COR-L47 (cell line): ENCODE measurements at regions not wholly inside any gene's neighbourhood (a gene's known extent, or its start where the extent isn't known, plus 50 kb on each side); places are given as distances from the start of the nearest gene placed in this dataset.

ENCODE experiments used
- DNase-seq: peaks from one replicate; lab custom pipeline; 2025; lab: John Stamatoyannopoulos, UW

DNA sequence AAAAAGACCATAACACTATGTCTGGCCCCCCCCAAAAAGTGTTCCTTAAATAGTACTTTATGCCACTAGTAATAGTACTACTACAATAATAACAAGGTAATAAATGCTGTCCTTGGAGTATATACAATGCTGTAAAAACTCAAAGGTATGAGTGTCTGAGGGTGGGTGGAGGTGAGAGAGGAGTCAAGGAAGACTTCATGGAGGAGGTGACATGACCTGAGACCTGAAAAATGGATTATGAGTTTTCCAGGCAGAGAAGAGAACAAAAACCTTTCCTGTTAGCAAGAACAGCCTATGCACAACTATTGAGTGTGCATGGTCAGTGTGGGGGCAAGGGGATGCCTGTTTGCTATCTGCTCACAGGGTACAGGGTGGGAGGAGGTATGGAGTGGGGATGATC is 290.2 kb upstream of the USP24 start:
- DNase-seq, result no peak

DNA sequence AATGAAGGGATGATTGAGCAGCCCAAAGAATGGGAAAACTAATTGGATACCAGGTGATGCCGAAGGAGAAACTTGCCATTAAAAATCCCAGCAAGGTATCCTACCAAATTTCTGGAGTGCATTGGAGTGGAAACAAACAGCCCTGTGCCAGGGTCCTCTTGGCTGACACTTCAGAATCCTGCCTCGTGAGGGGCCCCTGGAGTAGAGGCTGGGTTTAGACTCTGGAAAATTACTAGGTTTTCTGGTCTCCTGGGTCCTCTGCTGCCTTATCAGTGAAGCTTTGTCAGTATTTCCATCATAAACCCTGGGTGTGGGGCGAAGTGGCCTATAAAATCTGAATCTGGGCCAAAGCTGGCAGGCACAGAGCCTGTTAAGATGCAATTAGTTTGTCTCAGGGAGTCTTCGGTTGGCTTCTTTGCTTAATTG is 289.2 kb upstream of the USP24 start:
- DNase-seq, result no peak

DNA sequence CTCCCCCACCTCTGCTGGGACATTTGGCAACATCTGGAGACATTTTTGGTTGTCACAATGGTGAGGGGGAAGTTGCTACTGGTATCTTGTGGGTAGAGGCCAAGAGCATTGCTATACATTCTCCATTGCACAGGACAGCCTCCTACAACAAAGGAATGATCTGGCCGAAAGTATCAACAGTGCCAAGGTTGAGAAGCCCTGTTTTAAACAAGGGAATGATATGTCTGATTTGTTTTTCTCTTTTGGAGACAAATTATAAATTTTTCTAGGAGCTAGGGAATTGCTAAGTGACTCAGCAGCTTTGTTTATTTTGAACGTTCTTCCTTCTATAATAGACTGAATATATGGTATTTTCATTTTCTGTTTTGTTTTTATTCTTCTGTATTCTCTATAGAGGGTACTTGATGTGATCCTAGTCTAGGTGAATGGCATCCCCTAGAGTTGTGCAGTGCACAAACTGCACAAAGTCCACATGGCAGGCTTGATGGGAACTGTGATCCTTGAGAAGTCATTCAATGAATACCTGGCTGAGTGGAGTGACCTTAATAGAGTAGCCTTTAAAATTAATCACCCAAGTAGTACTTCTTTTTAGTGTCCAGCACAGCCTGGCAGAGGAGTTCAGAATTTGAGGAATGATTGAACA is 288.6 kb upstream of the USP24 start:
- DNase-seq, result no peak

DNA sequence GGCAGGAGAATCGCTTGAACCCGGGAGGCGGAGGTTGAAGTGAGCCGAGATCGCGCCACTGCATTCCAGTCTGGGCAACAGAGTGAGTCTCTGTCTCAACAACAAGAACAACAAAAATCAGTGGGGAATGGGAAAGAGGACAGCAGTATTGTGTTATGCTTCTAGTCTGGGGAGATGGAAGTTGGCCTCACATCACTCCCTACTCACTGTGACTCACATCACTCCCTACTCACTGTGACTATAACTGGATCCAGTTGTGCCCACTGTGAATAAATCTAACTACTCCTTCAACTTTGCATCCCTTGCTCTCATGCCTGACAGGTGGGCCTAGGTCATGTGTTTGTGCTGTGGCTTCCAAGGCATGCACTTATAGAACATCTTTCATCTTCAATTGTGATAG is 285.4 kb upstream of the USP24 start:
- DNase-seq, result no peak

DNA sequence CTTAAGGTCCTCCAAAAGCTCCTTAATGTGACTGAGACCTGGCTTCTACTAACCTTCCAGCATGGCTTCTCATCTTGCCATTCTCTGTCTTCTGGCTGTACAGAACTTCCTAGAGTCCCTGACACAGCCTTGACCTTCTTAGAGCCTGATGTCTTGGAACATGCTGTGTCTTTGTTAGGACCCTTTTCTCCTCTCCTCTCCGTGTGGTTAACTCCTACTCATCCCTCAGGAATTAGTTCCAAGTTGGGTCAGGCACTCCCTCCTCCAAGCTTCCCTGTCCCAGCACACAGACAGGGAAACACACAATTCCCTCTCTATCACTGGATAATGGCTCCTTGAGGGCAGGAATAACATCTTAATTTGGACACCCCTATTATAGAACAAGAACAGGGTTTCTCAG is 275.4 kb upstream of the USP24 start:
- DNase-seq, result no peak

DNA sequence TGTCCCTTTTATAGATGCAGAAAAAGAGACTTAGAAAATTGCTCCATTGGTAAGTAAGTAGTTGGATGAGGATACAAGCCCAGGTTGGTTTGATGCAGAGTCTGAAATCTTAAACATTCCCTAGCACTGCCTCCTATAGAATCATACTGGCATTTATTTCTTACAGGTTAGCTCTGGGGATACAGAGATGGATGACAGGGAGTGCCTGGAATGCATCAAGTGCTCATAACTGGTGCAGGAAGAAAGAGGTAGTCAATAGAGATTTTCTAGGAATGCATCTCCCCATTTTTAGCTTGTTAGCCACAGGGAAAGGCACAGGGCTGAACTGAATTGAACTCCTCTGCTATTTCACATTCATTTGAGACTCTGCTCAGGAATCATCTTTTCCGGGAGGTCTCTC is 269.0 kb upstream of the USP24 start:
- DNase-seq, result no peak

DNA sequence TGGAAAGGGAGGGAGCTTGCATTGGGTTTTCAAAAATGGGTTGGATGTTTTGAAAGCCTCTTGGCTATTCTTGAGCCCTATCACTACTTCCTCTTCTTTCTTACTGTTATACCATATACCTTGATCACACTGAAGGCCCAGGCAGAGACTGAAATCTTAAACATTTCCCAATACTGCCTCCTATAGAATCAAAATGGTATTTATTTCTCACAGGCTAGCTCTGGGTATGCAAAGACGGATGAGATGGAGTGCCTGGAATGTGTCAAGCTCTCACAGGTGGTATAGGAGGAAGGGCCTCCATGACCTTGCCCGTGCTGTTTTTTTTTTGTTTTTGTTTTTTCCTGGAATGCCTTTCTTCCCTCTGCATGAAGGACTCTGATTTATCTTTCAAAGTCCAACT is 268.4 kb upstream of the USP24 start:
- no peak for DNase-seq

DNA sequence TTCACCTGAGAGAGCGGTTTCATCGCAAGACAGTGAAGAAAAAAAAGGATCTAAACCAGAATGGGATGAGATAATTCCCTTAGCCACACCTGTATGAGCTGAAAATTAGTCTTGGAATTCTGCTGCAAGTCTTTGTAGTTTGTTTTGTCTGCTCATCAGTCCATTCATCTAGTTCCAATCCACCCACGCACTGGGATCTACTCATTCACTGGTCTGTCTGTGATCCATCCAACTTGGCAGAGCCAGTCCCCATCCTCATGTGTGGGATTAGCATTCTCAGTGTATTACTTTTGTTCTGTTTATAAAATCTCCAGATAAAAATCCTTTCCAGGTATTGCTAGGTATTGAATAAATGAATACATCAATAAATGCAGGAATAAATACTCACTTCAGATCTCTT is 266.5 kb upstream of the USP24 start:
- no peak for DNase-seq

DNA sequence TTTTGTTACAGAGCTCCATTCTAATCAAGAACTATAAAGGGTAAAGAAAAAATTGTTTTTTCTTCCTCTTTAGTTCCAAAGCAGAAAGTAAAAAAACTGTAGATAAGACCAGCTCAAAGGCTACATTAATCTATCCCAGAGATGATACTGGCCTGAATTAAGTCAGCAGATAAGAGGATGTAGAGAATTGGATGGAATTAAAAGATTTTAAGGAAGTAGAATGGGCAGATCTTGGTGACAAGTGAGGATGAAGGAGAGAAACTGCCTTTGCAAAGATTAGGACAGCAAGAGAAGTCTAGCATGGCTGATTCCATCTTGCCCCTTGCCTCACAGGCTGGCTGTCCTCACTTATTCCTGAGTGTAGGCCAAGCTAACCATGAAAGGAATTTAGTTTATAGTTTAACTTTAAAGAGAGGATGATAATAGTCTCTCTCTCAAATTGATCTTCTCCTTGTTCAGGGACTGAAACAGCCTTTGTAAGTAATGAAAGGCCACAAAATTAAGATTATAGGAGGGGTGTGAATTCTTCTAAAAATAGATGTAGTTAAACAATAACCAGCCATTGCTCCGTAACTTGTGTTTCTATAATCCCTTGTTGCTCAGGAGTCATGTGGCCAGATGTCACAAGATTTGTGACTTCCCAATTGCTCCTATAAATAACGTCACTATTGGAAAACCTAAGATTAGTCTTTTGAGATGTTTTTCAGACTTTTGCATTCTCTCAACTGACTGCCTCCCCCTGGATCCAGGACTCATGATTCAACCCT is 265.0 kb upstream of the USP24 start:
- no peak for DNase-seq

DNA sequence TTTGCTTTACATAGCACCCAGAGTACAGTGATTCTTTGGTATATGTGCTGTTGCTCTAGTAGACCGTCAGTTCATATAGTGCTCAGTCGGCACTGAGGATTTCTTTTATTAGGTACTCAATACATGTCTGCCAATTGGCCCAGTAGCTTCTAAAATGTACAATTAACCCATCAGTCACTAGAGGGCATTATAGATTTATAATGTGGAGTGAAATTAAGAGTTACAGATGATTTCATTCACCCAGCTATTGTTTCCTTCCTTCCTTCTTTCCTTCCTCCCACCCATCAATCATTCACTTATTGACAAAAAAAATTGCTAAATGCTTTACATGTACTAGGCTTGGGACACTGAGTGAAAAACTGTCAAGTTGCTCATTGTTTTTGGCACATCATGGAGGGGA is 263.6 kb upstream of the USP24 start:
- no peak for DNase-seq

DNA sequence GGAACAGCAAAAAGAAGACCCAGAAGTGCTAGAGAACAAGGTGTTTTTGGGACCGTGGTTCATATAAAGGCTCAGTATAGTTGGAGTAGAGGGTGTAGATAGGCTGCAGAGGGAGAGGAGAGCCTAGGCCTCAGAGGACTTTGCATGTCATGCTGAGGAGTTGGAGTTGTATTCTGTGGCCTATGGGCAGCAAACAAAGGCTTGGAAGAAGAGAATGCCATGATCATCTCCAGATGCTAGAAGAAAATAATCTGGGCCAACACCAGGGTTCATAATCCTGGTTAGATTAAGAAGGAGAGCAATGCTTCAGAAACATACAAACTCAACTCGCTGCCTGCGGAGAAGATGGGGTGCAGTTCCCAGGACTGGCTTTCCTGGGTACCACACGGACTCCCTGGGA is 262.8 kb upstream of the USP24 start:
- no peak for DNase-seq

DNA sequence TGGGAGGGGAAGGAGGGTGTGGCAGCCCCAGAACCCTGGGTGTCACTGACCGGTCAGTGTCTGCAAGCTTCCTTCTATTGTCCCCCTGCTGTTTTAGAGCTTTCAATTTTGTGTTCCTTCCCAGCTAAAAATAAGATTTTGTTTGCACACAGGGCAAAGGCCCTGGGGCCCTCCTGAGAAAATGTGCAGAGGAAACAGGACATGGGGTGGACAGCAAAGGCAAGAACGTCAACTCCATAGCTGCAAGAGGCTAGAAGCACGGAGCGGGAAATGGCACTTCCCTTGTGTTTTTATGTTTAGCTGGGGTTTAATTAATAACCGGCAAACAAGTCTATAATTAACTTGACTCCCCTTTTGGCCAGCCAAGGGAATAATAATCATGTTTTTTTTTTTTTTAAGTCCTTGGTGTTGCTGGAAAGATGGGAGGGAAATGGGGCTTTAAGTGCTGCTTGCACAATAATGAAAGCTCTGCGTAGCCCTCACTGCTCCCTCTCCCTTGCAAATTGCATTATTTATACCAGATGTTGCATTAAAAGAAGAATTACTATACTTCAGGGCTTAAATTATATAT is 261.4 kb upstream of the USP24 start:
- peak; percentile 8 for DNase-seq

DNA sequence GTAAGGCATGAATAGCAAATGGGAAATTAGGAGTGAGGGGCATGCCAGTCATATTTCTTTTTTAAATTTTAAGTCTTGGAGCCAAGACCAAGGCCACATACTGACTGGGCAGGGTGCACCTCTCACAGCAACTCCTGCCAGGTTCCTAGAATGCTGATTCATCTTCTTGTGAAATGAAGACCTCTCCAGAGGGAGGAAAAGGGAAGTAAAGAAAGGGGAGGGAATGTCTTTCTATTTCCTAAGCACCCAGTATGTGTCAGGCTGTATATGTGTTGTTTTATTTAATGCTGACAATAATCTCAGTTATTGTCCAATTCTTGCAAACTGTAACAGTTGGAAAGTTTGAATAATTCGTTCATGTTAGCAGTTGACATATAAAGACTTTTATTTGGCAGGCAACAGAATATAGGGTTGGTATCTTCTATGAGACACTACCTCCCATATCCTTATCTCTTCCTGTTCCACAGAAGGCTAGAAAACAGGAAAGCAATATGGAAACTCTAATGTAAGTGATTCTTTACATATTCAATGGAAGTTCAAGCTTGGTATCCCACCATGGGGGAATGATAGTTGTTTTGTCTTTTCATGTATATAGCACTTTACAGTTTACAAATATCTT is 259.1 kb upstream of the USP24 start:
- no peak for DNase-seq

DNA sequence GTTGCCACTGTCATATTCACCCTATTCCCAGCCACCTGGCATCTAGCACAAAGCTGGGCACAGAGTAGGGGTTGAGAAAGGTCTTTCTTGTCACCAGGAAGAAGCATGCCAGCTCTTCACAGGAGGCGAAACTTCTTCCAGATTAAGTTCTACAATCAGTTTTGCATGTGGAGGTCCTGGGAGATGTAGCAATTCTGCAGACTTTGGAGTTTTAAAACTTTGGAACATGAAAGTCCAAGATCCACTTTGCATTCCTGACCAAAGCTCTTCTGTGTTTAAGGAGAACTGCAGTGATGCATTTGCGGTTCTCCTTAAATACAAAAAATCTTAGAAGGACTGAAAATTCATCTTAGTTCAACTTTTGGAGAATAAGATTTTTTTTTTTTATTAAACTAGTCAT is 258.5 kb upstream of the USP24 start:
- DNase-seq, result no peak

DNA sequence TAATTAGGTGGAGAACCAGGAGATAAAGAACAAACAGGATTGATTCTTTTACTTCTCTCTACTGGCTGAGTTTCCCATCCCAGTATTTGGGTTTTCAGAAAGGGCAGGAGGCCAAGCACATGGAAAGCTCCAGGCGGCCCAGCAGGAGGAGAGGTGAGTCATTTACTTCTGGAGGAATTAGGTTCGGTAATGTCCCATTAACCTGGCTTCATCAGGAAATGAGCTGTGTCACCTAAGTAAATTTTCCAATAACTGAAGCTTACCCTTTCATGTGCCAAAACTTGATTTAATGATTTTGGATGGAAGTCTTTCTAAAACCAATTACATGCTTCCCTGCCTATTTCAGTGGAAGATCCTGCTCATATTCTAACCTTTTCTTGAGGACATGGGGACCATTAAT is 257.6 kb upstream of the USP24 start:
- DNase-seq, result no peak

DNA sequence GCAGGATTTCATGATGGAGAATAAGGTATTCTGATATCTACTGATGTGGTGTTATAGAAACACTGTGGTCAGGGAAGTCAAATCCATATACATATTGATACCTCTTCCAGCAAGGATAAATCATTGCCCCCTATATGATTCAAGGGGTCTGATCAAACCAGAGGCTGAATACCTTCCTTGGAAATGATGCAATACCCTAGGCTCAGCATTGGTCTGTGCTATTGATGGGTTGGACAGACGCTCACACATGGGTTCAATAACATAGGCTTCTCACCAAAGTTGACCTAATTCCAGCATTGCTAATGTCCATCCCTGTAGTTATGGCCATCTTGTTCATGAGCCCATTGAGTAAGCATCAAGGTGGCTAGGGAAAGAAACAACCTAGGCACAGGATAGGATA is 257.0 kb upstream of the USP24 start:
- no peak for DNase-seq

DNA sequence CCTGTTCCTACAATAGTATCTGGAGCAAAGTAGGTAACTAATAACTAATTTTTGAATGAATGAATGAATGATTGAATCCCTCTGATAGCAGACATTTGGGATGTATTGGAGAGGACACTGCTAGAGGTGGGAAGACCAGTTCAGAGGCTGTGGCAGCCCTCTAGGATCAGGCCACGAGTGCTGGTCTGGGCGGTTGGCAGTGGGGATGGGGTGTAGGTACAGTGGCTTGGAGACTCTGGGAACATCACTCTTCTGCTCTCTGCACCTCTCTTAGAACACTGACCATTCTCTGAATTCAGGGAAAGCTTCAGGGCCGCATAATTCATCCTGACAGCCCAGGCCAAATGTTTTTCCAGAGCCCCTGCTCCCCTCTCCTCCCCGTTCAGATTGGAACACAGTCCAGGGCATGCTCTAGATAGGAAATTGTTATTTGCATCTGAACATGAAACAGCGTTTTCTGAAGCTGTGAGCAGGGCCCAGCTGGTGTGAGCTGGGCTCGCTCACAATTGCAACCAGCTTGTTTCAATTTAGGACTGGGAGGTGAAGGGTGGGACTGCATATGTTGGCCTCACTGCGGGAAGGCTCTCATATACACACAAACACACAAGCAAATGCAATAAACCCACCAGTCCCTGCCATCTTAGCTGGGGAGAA is 253.1 kb upstream of the USP24 start:
- no peak for DNase-seq

DNA sequence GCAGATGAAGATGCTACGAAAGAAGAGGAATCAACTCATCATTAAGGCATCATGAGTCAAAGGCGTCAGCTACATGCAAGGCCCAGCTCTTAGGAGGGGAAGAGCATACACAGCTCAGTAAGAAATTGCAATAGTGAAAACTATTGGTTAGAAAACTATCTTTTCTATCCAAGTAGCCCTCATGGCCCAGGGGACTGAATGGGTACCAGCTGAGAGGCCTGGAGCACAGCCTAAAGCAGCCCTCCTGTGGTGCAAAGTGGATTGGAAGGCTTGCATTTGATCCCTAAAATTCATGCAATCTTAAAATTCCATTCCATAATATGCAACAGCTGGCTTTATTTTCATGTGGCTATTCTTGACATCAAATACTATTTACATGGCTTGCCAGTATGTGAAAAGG is 251.8 kb upstream of the USP24 start:
- DNase-seq, result no peak

DNA sequence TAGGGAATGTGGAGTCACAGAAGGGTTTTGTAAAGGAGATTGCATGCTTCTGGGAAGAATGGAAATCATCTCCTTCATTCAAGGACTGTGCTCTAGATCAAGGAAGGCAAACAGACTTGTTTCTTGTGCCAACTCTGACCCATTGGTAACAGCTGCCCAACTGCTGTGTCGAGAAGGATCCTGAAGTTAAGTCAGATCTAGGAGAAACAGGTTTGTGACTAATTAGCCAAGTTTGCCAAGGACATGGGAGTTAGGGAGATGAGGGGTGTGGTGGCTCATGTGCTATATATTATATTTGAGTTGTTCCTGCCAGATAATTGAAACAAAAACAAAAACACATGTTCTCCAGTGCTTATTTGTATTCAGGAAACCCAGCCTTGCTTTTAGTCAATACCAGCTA is 251.2 kb upstream of the USP24 start:
- no peak for DNase-seq

DNA sequence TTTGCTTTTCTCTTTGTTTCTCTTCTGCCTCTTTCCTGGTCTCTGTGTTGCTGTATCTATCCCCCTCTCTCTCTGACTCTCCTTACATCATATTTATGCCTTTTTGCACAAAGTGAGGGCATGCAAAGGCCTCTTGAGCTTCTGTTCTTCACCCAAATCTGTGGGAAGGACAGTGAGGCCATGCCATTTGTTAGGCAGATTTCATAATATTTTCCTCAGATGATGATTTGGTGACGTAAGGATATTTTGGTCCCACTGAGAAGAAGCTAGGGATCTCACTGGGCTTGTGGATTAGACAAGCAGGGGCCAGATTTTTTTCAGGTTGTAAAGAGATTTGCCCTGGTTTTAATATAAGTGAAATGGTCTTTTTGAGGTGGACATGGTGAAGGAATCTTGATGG is 249.4 kb upstream of the USP24 start:
- no peak for DNase-seq

DNA sequence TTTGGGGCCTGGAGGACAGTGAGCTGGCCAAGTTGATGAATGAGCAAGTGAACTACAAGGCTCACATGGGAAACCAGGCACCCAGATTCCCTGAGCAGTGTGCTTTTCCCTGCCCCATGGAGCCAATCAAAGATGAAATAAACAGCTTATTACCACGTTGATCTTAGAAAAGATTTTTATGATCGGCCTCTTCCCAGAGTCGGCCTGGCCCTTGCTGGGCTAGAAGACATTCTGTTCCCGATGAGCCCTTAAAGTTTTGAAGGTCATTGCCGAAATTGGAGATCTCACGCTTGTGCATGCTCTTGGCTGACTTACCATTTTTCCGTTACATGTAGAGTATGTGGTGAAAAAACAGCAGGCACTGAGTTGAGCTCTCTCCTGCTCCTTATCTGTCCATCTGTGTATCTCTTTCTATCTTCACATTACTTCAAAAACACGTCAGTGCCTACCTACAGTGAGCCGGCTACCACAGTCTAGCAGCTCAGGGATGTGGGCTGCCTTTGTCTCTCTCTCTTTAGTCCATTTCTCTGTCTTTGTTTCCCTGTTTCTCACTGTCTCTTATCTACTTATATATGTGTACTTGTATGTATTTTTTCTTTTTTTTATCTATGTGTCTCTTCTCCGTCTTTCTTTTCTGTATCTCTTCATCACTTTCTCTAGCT is 248.8 kb upstream of the USP24 start:
- no peak for DNase-seq

DNA sequence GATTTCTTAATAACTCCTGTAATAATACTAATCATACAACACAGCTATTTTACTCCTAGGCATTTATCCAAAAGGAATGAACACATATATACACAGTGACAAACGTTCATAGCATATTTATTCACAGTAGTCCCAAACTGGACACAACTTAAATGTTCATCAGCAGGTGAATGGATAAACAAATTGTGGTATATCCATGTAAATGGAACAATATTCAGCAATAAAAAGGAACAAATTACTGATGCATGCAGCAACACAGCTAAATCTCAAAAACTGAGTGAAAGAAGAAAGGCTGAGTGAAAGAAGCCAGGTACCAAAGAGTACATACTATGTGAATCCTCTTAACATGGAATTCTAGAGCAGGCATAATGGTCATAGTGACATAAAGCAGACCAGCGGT is 242.7 kb upstream of the USP24 start:
- no peak for DNase-seq
